AML-193 (cell line): ENCODE measurements at regions not wholly inside any gene's neighbourhood (a gene's known extent, or its start where the extent isn't known, plus 50 kb on each side); places are given as distances from the start of the nearest gene placed in this dataset.

ENCODE experiments used
- DNase-seq, 2 experiments: peaks; one replicate each; lab custom pipeline; 2025; lab: John Stamatoyannopoulos, UW

DNA sequence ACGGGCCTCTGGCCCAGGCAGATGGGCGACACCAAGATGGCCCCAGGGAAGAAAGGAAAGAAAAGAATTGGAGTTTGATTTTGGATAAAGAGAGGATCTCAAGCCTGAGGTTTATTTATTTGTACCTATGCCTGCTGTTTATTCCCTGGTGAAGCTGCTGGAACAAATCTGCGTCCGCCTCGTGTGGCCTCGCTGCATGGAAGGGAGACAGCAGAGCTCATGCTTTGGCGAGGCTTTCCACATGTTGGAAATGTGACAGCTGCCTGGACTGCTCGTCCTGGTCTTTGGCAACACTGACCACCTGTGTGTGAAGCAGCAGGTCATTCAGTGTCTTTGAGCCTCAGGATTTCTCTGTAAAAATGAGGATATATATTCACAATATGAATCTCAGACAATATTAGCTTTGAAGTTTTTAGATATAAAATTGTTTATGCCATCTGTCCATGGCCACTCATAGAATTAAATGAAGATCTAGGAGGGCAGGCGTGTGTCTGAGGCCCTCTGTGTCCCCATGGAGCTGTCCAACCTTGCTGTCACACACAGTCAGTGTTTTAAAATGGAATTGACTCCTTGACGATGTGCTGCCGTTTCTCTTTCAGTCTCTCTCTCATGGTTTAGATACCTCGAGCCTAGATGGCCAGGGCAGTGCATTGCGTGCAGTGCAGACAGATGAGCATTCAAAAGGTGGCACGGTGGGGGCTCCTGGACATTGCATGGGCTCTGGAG, 94.3 kb downstream of the SOCS6 start:
- DNase-seq, result no peak

DNA sequence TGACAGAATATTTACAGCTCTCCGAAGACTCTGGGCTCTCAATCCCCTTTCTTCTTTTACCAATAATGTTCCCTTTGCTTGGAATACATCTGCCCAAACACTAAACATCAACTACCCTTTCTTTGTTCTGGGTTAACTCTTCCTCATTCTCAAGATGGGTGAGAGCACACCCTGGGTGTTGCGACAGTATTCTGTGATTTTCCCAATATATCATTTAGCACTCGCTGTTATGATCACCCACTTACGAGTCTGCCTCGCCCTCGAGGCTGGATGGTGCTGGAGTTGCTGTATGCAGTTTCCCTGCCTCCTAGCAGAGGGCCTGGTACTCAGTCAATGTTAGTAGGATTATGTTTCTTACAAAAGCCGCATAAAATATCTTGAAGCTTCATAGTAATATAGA, 93.2 kb downstream of the SOCS6 start:
- no peak for DNase-seq

DNA sequence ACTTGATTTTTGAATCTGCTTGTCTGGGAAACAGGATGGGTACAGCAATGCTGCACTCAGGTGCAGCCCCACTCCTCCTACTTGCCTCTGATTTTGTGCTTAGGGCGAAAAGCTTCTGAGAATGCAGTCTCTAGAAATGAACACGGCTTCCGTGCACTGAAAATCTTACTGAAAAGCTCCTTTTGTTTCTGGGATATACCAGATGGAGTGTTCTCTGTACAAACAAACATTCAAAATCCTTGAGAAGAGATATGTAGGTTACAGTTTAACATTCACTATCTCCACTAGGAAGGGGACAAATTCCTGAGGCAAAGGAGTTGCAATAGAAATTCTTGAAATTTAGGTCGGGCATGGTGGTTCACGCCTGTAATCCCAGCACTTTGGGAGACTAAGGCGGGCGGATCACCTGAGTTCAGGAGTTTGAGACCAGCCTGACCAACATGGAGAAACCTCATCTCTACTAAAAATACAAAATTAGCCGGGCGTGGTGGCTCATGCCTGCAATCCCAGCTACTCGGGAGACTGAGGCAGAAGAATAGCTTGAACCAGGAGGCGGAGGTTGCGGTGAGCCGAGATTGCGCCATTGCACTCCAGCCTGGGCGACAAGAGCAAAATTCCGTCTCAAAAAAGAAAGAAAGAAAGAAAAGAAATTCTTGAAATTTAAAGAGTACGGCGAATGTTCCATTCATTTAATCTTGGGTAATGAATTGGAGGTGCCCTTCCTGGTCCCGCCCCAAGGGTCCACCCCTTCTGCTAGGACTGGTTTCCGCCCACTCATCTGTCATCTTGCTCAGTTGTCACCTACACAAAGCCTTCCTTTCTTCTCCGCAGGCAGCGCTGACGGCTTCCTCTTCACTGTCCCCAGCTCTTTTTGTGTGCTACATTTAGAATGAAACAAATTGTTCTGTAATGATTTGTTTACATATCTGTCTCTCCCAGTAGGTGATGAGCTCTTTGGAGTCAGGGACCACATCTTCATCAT, 92.4 kb downstream of the SOCS6 start:
- no peak for DNase-seq
